HG03280 (cell line): ENCODE measurements at regions not wholly inside any gene's neighbourhood (a gene's known extent, or its start where the extent isn't known, plus 50 kb on each side); places are given as distances from the start of the nearest gene placed in this dataset.

Source experiments
- ATAC-seq: cut with Tn5 transposase; IDR thresholded peaks from one replicate; pipeline ENCODE4 v1.9.1; 2021; ENCODE audit warnings: mild to moderate bottlenecking, moderate library complexity; ENCODE audit not compliant: unreplicated experiment

- no peak for ATAC-seq
These were observed 50.3 kb upstream of the DPH6 start for GRCh38 chr15:35596285-35596684.

GRCh38 chr15:35602836-35603235 is 56.9 kb upstream of the DPH6 start:
- no peak for ATAC-seq

GRCh38 chr15:35603301-35603700 is 57.3 kb upstream of the DPH6 start:
- no peak for ATAC-seq

- ATAC-seq = no peak
These were observed 57.9 kb upstream of the DPH6 start for GRCh38 chr15:35603856-35604255.

- no peak for ATAC-seq
These were observed 59.9 kb upstream of the DPH6 start for GRCh38 chr15:35605764-35606449.

- no peak for ATAC-seq
These were observed 60.5 kb upstream of the DPH6 start for GRCh38 chr15:35606450-35606779.

- no peak for ATAC-seq
These were observed 70.7 kb upstream of the DPH6 start for GRCh38 chr15:35616498-35617271.

- no peak for ATAC-seq
These were observed 72.6 kb upstream of the DPH6 start for GRCh38 chr15:35618260-35619188.

GRCh38 chr15:35622641-35623340 is 76.8 kb upstream of the DPH6 start:
- ATAC-seq = no peak

GRCh38 chr15:35624881-35625280 is 78.9 kb upstream of the DPH6 start:
- no peak for ATAC-seq

- ATAC-seq = no peak
These were observed 80.8 kb upstream of the DPH6 start for GRCh38 chr15:35626571-35627318.

- no peak for ATAC-seq
These were observed 81.7 kb upstream of the DPH6 start for GRCh38 chr15:35627696-35628095.

GRCh38 chr15:35629766-35630165 is 83.8 kb upstream of the DPH6 start:
- ATAC-seq = no peak

- no peak for ATAC-seq
These were observed 84.6 kb upstream of the DPH6 start for GRCh38 chr15:35630532-35630931.

GRCh38 chr15:35630985-35631384 is 85.0 kb upstream of the DPH6 start:
- ATAC-seq = no peak

- ATAC-seq = no peak
These were observed 87.7 kb upstream of the DPH6 start for GRCh38 chr15:35633677-35634076.

GRCh38 chr15:35646790-35647189 is 100.8 kb upstream of the DPH6 start:
- ATAC-seq = no peak

- ATAC-seq = no peak
These were observed 101.3 kb upstream of the DPH6 start for GRCh38 chr15:35647303-35647702.

- ATAC-seq = no peak
These were observed 103.0 kb upstream of the DPH6 start for GRCh38 chr15:35648941-35649340.

- no peak for ATAC-seq
These were observed 103.6 kb upstream of the DPH6 start for GRCh38 chr15:35649575-35649974.
